ENCODE measurements at regions not wholly inside any gene's neighbourhood (a gene's known extent, or its start where the extent isn't known, plus 50 kb on each side); places are given as distances from the start of the nearest gene placed in this dataset.
"Not testable (repeated sequence)": the region's sequence is repeated elsewhere in the genome, so short reads cannot be mapped to it uniquely, and the experiment has no call there.

DNA sequence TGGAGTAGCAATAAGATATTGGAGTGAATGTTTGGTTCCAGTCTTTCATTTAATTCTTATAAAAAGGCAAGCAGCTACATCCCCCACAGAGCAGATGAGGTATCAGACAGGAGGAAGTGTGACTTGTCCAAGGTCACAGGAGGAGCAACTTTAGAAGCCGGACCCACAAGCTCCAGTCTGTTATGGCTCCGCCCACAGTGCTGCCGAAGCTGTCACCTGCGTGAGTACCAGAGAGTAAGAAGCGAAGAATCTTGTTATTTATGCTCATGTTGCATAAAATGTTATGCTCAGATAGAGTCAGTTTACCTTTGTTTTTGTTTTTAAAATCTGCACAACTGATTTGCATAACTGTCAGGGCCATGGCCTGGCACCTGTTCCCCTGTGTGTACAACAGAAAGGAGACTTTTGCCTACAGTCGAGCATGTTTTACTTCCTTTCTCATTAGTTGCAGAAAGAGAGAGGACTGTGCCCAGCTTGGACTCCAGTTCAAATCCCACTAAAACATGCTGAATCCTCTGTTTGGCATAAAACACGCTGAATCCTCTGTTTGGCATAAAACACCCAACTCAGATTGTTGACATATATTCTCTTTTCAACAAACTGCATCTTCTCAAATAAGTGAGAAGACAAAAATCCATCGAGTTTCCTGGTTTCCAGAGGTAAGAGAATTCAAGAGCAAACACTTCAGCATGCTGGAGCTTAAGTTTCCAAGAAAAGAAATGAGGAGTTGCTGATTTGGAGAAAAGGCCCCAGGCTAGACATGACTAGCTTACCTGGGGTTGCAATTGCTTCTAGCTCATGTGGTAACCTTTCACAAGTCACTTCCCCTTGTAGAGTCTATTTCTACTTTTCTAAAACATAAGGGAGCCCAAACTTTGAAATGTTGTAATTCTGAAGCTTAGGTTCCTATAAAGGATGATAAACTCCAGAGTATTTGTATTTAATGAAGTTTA is 409.8 kb upstream of the ZMIZ1 start:
- no peak overlapping the region for H3K9ac ChIP-seq (ENCODE audit: low read depth in 1 of 2, low read length in 2 of 2)
- H3K36me3 ChIP-seq (ENCODE audit: control insufficient read depth in 1 of 2, insufficient read depth in 2 of 2, low read length in 2 of 2) = no peaks in the 10 kb centered on the region
- H3K27ac ChIP-seq (ENCODE audit: low read depth, low read length) = no peak overlapping the region
- peaks cover 0 to under 1% of the 10 kb centered on the region in 2 donors for H3K27me3 ChIP-seq (ENCODE audit: control insufficient read depth in 1 of 2, insufficient read depth in 2 of 2, low read length in 2 of 2)
- no peaks in the 10 kb centered on the region for H3K9me3 ChIP-seq (ENCODE audit: control insufficient read depth in 1 of 2, low read length in 2 of 2)
- peaks cover 6 to 11% of the 10 kb centered on the region in 2 donors for H3K4me1 ChIP-seq (ENCODE audit: control insufficient read depth in 1 of 2, insufficient read depth in 2 of 2, low read length in 2 of 2)
- no peak overlapping the region for H3K4me3 ChIP-seq (ENCODE audit: low read depth in 1 of 2, low read length in 2 of 2)

- Histone ChIP-seq H3K36me3 (ENCODE audit: control insufficient read depth in 1 of 2, insufficient read depth in 2 of 2, low read length in 2 of 2) (no peaks in the 10 kb centered on the region), H3K27me3 (ENCODE audit: control insufficient read depth in 1 of 2, insufficient read depth in 2 of 2, low read length in 2 of 2) (no peaks in the 10 kb centered on the region), H3K4me1 (ENCODE audit: control insufficient read depth in 1 of 2, insufficient read depth in 2 of 2, low read length in 2 of 2) (peaks cover 6 to 11% of the 10 kb centered on the region in 2 donors), H3K27ac (ENCODE audit: low read depth, low read length) (no peak overlapping the region), H3K9ac (ENCODE audit: low read depth in 1 of 2, low read length in 2 of 2) (no peak overlapping the region), H3K4me3 (ENCODE audit: low read depth in 1 of 2, low read length in 2 of 2) (no peak overlapping the region), H3K9me3 (ENCODE audit: control insufficient read depth in 1 of 2, low read length in 2 of 2) (peaks cover 0 to 6% of the 10 kb centered on the region in 2 donors)
These were observed 409.2 kb upstream of the ZMIZ1 start for GRCh38 chr10:78659598-78659967.

DNA sequence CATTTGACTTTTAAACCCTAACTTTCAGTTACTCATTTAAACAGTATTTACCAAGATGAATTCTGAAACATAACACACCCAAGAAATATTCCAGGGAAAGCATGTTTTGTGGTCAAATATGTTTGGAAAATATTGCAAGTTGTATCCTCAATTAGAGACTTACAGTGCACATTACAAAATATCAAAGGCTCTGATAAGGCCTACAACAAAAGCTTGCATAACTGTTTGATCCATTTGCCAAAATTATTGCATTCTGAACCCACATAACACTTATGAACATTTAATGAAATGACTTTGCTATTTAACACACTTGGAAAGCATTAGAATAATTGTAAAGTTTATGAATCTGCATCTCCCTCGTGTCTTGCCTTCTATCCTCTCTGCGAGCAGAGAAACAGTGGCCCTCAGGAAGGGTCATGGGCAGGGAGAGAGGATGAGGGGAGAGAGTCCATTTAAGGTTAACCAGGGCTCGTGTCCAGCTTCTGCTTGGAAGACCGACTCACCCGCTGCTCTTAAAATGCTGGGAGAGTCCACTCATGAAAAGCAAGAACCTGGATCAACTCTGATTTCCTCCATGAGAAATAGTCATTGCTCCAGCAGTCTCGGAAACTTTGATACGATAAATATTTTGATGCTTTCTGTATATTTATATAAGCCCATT is 408.2 kb upstream of the ZMIZ1 start:
- peaks cover 5 to 12% of the 10 kb centered on the region in 2 donors for H3K9me3 ChIP-seq (ENCODE audit: control insufficient read depth in 1 of 2, low read length in 2 of 2)
- no peaks in the 10 kb centered on the region for H3K36me3 ChIP-seq (ENCODE audit: control insufficient read depth in 1 of 2, insufficient read depth in 2 of 2, low read length in 2 of 2)
- H3K27me3 ChIP-seq (ENCODE audit: control insufficient read depth in 1 of 2, insufficient read depth in 2 of 2, low read length in 2 of 2) = no peaks in the 10 kb centered on the region
- no peak overlapping the region for H3K9ac ChIP-seq (ENCODE audit: low read depth in 1 of 2, low read length in 2 of 2)
- peaks cover 6 to 11% of the 10 kb centered on the region in 2 donors for H3K4me1 ChIP-seq (ENCODE audit: control insufficient read depth in 1 of 2, insufficient read depth in 2 of 2, low read length in 2 of 2)
- no peak overlapping the region for H3K27ac ChIP-seq (ENCODE audit: low read depth, low read length)
- H3K4me3 ChIP-seq (ENCODE audit: low read depth in 1 of 2, low read length in 2 of 2) = no peak overlapping the region

DNA sequence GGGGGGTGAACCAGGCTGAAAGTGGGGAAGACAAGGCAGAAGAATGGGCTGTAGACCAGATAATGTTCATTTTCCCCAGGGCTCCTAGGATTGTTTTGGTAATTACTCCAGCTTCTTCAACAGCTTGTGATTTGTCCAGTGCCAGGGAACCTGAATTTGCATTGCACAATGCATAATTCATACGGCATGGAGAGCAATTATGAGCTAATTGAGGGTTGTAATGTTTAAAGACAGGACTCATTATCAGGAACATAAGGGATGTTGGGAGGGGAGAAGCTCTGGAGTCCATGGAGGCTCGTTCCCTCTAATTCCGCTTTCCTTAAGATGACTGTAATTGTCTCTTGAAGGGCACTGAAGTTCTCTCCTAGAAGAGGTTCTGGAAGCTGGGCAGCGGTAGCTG is 405.0 kb upstream of the ZMIZ1 start:
- H3K4me3 ChIP-seq (ENCODE audit: low read depth in 1 of 2, low read length in 2 of 2) = no peak overlapping the region
- no peaks in the 10 kb centered on the region for H3K4me1 ChIP-seq (ENCODE audit: control insufficient read depth in 1 of 2, insufficient read depth in 2 of 2, low read length in 2 of 2)
- H3K9ac ChIP-seq (ENCODE audit: low read depth in 1 of 2, low read length in 2 of 2) = no peak overlapping the region
- peaks cover 5 to 12% of the 10 kb centered on the region in 2 donors for H3K9me3 ChIP-seq (ENCODE audit: control insufficient read depth in 1 of 2, low read length in 2 of 2)
- no peak overlapping the region for H3K27ac ChIP-seq (ENCODE audit: low read depth, low read length)
- no peaks in the 10 kb centered on the region for H3K27me3 ChIP-seq (ENCODE audit: control insufficient read depth in 1 of 2, insufficient read depth in 2 of 2, low read length in 2 of 2)
- H3K36me3 ChIP-seq (ENCODE audit: control insufficient read depth in 1 of 2, insufficient read depth in 2 of 2, low read length in 2 of 2) = no peaks in the 10 kb centered on the region

- Histone ChIP-seq H3K4me3 (ENCODE audit: low read depth in 1 of 2, low read length in 2 of 2) (no peak overlapping the region), H3K27me3 (ENCODE audit: control insufficient read depth in 1 of 2, insufficient read depth in 2 of 2, low read length in 2 of 2) (no peaks in the 10 kb centered on the region), H3K36me3 (ENCODE audit: control insufficient read depth in 1 of 2, insufficient read depth in 2 of 2, low read length in 2 of 2) (no peaks in the 10 kb centered on the region), H3K9ac (ENCODE audit: low read depth in 1 of 2, low read length in 2 of 2) (no peak overlapping the region), H3K27ac (ENCODE audit: low read depth, low read length) (no peak overlapping the region), H3K4me1 (ENCODE audit: control insufficient read depth in 1 of 2, insufficient read depth in 2 of 2, low read length in 2 of 2) (no peaks in the 10 kb centered on the region), H3K9me3 (ENCODE audit: control insufficient read depth in 1 of 2, low read length in 2 of 2) (peaks cover 5 to 12% of the 10 kb centered on the region in 2 donors)
These were observed 403.7 kb upstream of the ZMIZ1 start for GRCh38 chr10:78664929-78665553.

DNA sequence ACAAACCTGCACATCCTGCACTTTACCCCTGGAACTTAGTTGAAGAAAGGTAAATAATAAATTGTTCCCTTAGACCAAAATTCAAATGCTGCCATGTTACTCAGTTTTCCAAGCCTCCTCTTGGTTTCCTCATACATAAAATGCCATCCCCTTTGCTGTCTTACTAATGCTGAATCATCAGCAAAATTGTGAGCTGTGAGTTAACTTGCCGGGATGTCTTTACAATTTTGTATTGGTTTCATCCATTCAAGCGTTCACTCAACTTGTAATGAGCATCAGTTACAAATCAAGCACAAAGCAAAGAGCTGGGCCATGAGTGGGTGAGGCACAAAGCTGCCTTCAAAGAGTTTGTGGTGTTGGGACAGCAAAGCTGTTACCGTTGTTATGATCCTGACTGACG is 395.8 kb upstream of the ZMIZ1 start:
- no peak overlapping the region for H3K27ac ChIP-seq (ENCODE audit: low read depth, low read length)
- no peak overlapping the region for H3K4me3 ChIP-seq (ENCODE audit: low read depth in 1 of 2, low read length in 2 of 2)
- H3K9ac ChIP-seq (ENCODE audit: low read depth in 1 of 2, low read length in 2 of 2) = no peak overlapping the region
- H3K36me3 ChIP-seq (ENCODE audit: control insufficient read depth in 1 of 2, insufficient read depth in 2 of 2, low read length in 2 of 2) = no peaks in the 10 kb centered on the region
- no peaks in the 10 kb centered on the region for H3K27me3 ChIP-seq (ENCODE audit: control insufficient read depth in 1 of 2, insufficient read depth in 2 of 2, low read length in 2 of 2)
- H3K4me1 ChIP-seq (ENCODE audit: control insufficient read depth in 1 of 2, insufficient read depth in 2 of 2, low read length in 2 of 2) = no peaks in the 10 kb centered on the region
- no peaks in the 10 kb centered on the region for H3K9me3 ChIP-seq (ENCODE audit: control insufficient read depth in 1 of 2, low read length in 2 of 2)

- not testable (repeated sequence) for H3K4me1 ChIP-seq (ENCODE audit: control insufficient read depth in 1 of 2, insufficient read depth in 2 of 2, low read length in 2 of 2); H3K4me3 ChIP-seq (ENCODE audit: low read depth in 1 of 2, low read length in 2 of 2); H3K27me3 ChIP-seq (ENCODE audit: control insufficient read depth in 1 of 2, insufficient read depth in 2 of 2, low read length in 2 of 2); H3K27ac ChIP-seq (ENCODE audit: low read depth, low read length); H3K9ac ChIP-seq (ENCODE audit: low read depth in 1 of 2, low read length in 2 of 2); H3K9me3 ChIP-seq (ENCODE audit: control insufficient read depth in 1 of 2, low read length in 2 of 2); H3K36me3 ChIP-seq (ENCODE audit: control insufficient read depth in 1 of 2, insufficient read depth in 2 of 2, low read length in 2 of 2)
These were observed 387.6 kb upstream of the ZMIZ1 start for GRCh38 chr10:78681141-78681540.

GRCh38 chr10:78681986-78682385 is 386.8 kb upstream of the ZMIZ1 start:
- H3K4me3 ChIP-seq (ENCODE audit: low read depth in 1 of 2, low read length in 2 of 2); H3K36me3 ChIP-seq (ENCODE audit: control insufficient read depth in 1 of 2, insufficient read depth in 2 of 2, low read length in 2 of 2); H3K27me3 ChIP-seq (ENCODE audit: control insufficient read depth in 1 of 2, insufficient read depth in 2 of 2, low read length in 2 of 2); H3K4me1 ChIP-seq (ENCODE audit: control insufficient read depth in 1 of 2, insufficient read depth in 2 of 2, low read length in 2 of 2); H3K9ac ChIP-seq (ENCODE audit: low read depth in 1 of 2, low read length in 2 of 2); H3K27ac ChIP-seq (ENCODE audit: low read depth, low read length); H3K9me3 ChIP-seq (ENCODE audit: control insufficient read depth in 1 of 2, low read length in 2 of 2): not testable (repeated sequence)

GRCh38 chr10:78684947-78685346 is 383.8 kb upstream of the ZMIZ1 start:
- no peak overlapping the region for H3K27ac ChIP-seq (ENCODE audit: low read depth, low read length)
- H3K9me3 ChIP-seq (ENCODE audit: control insufficient read depth in 1 of 2, low read length in 2 of 2) = no peaks in the 10 kb centered on the region
- H3K4me1 ChIP-seq (ENCODE audit: control insufficient read depth in 1 of 2, insufficient read depth in 2 of 2, low read length in 2 of 2) = no peaks in the 10 kb centered on the region
- no peak overlapping the region for H3K9ac ChIP-seq (ENCODE audit: low read depth in 1 of 2, low read length in 2 of 2)
- no peak overlapping the region for H3K4me3 ChIP-seq (ENCODE audit: low read depth in 1 of 2, low read length in 2 of 2)
- no peaks in the 10 kb centered on the region for H3K27me3 ChIP-seq (ENCODE audit: control insufficient read depth in 1 of 2, insufficient read depth in 2 of 2, low read length in 2 of 2)
- H3K36me3 ChIP-seq (ENCODE audit: control insufficient read depth in 1 of 2, insufficient read depth in 2 of 2, low read length in 2 of 2) = no peaks in the 10 kb centered on the region

GRCh38 chr10:78685466-78686103 is 383.2 kb upstream of the ZMIZ1 start:
- no peaks in the 10 kb centered on the region for H3K36me3 ChIP-seq (ENCODE audit: control insufficient read depth in 1 of 2, insufficient read depth in 2 of 2, low read length in 2 of 2)

More at GRCh38 chr10:78685466-78686103, 383.2 kb upstream of the ZMIZ1 start:
- Histone ChIP-seq H3K4me1 (ENCODE audit: control insufficient read depth in 1 of 2, insufficient read depth in 2 of 2, low read length in 2 of 2) (no peaks in the 10 kb centered on the region), H3K27me3 (ENCODE audit: control insufficient read depth in 1 of 2, insufficient read depth in 2 of 2, low read length in 2 of 2) (no peaks in the 10 kb centered on the region), H3K27ac (ENCODE audit: low read depth, low read length) (no peak overlapping the region), H3K9me3 (ENCODE audit: control insufficient read depth in 1 of 2, low read length in 2 of 2) (no peaks in the 10 kb centered on the region), H3K9ac (ENCODE audit: low read depth in 1 of 2, low read length in 2 of 2) (no peak overlapping the region), H3K4me3 (ENCODE audit: low read depth in 1 of 2, low read length in 2 of 2) (no peak overlapping the region)
